Gastroesophageal sphincter (tissue), 4 donors: ENCODE measurements at regions not wholly inside any gene's neighbourhood (a gene's known extent, or its start where the extent isn't known, plus 50 kb on each side); places are given as distances from the start of the nearest gene placed in this dataset.

Source experiments
- ATAC-seq: fragments of 150-250 bp; one replicate; pipeline ENCODE4 v1.9.1; 2016; ENCODE audit warnings: mild to moderate bottlenecking, moderate library complexity
- H3K27ac ChIP-seq, 4 donors: fragments of 200-600 bp; sonication (generic) in 3 of 4; 1 replicate in 3 of 4; 2 replicates in 1 of 4; pipeline ENCODE4 v1.5.1; 2016 to 2019
- H3K27me3 ChIP-seq: fragments of 200-600 bp; sonication (generic); one replicate; pipeline ENCODE4 v1.5.1; 2019
- H3K36me3 ChIP-seq, 2 donors: fragments of 200-600 bp; sonication (generic); one replicate each; pipeline ENCODE4 v1.5.1; 2019; ENCODE audit warnings: control low read depth in 1 of 2
- H3K4me1 ChIP-seq, 3 donors: fragments of 200-600 bp; sonication (generic); 1 replicate in 2 of 3; 2 replicates in 1 of 3; pipeline ENCODE4 v1.5.1; 2016 to 2019; ENCODE audit warnings: control low read depth in 2 of 3
- H3K4me3 ChIP-seq, 2 donors: fragments of 200-600 bp; sonication (generic); one replicate each; pipeline ENCODE4 v1.5.1; 2019; ENCODE audit warnings: mild to moderate bottlenecking in 1 of 2, moderate library complexity in 1 of 2
- H3K9me3 ChIP-seq, 3 donors: fragments of 200-600 bp; sonication (generic); one replicate each; pipeline ENCODE4 v1.5.1; 2017 to 2019; ENCODE audit warnings: control low read depth in 2 of 3
- EP300 ChIP-seq: sonication (generic); formaldehyde crosslinking; IDR thresholded peaks from one replicate; pipeline ENCODE4 v1.6.1; 2017; ENCODE audit warnings: antibody characterized with exemption, mild to moderate bottlenecking
- POLR2A ChIP-seq, 2 donors: fragments of 450-650 bp; IDR thresholded peaks; one replicate each; pipeline ENCODE4 v1.6.1; 2017; ENCODE audit warnings: antibody characterized with exemption in 2 of 2, mild to moderate bottlenecking in 2 of 2, moderate library complexity in 1 of 2
- POLR2AphosphoS5 ChIP-seq: sonication (generic); formaldehyde crosslinking; IDR thresholded peaks from one replicate; pipeline ENCODE4 v1.6.1; 2017; ENCODE audit warnings: antibody characterized with exemption
- WGBS, 2 donors: methylation state at CpG; one replicate each; pipeline ENCODE4 v1.1.5; 2018; ENCODE audit warnings: low coverage in 1 of 2; 5-methylcytosine and 5-hydroxymethylcytosine counted together
- TF ChIP-seq, protein P1 (sequence below), 4 experiments: fragments of 200-600 bp in 2 of 4; fragments of 450-650 bp in 2 of 4; sonication (generic) in 1 of 4; IDR thresholded peaks; one replicate each; pipeline ENCODE4 v1.5.1; 2017 to 2019; ENCODE audit warnings: antibody characterized with exemption in 4 of 4, mild to moderate bottlenecking in 2 of 4, moderate library complexity in 2 of 4

GRCh38 chr16:49024016-49024415 lies 257.6 kb downstream of the CBLN1 start:
- Histone ChIP-seq H3K4me3 (no peak overlapping the region), H3K27me3 (peaks cover 39% of the 10 kb centered on the region), H3K4me1 (no peaks in the 10 kb centered on the region), H3K9me3 (no peaks in the 10 kb centered on the region), H3K27ac (no peak overlapping the region), H3K36me3 (no peaks in the 10 kb centered on the region)
- 87 to 92% methylated on average over 5 to 6 of the region's 7 CpGs for WGBS, 2 donors
- no peak for ATAC-seq
- TF ChIP-seq POLR2A (IDR thresholded peaks at IDR 0.05) = no peak
- TF ChIP-seq EP300 = no peak
- TF ChIP-seq, protein P1, sequence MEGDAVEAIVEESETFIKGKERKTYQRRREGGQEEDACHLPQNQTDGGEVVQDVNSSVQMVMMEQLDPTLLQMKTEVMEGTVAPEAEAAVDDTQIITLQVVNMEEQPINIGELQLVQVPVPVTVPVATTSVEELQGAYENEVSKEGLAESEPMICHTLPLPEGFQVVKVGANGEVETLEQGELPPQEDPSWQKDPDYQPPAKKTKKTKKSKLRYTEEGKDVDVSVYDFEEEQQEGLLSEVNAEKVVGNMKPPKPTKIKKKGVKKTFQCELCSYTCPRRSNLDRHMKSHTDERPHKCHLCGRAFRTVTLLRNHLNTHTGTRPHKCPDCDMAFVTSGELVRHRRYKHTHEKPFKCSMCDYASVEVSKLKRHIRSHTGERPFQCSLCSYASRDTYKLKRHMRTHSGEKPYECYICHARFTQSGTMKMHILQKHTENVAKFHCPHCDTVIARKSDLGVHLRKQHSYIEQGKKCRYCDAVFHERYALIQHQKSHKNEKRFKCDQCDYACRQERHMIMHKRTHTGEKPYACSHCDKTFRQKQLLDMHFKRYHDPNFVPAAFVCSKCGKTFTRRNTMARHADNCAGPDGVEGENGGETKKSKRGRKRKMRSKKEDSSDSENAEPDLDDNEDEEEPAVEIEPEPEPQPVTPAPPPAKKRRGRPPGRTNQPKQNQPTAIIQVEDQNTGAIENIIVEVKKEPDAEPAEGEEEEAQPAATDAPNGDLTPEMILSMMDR (IDR thresholded peaks at IDR 0.05) = no peak
- TF ChIP-seq POLR2AphosphoS5 = no peak

DNA sequence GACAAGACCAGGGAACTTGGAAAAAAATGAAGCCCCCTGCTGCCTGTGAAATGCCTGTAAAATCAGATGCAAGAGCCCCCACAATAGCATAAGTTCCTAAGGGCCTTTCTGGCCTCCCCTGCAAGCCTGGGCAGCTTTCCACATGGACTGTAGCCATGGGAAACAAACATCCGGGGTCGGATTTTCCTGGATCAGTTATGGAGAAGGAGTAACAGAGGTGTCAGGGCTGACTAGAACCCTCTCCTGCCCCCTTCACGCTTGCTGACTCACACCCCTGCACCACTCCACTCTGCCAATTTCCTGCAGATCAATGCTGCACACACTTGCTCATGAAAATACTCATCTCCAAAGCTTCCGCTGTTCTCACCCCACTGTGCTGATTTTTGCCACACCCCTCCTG lies 258.6 kb downstream of the CBLN1 start:
- Histone ChIP-seq H3K9me3 (no peaks in the 10 kb centered on the region), H3K36me3 (no peaks in the 10 kb centered on the region), H3K4me3 (no peak overlapping the region), H3K27ac (no peak overlapping the region), H3K4me1 (no peaks in the 10 kb centered on the region), H3K27me3 (peaks cover 39% of the 10 kb centered on the region)
- WGBS, 2 donors = 15 to 21% methylated on average over 2 to 4 of the region's 4 CpGs
- no peak for ATAC-seq
- TF ChIP-seq, protein P1 (IDR thresholded peaks at IDR 0.05) = no peak
- TF ChIP-seq EP300 = no peak
- TF ChIP-seq POLR2AphosphoS5 = no peak
- no peak for TF ChIP-seq POLR2A (IDR thresholded peaks at IDR 0.05)

- Histone ChIP-seq H3K27me3 (peaks cover 42% of the 10 kb centered on the region), H3K4me1 (no peaks in the 10 kb centered on the region), H3K9me3 (no peaks in the 10 kb centered on the region), H3K4me3 (no peak overlapping the region), H3K27ac (no peak overlapping the region), H3K36me3 (no peaks in the 10 kb centered on the region)
- no peak for TF ChIP-seq POLR2AphosphoS5
- no peak for TF ChIP-seq POLR2A (IDR thresholded peaks at IDR 0.05)
- TF ChIP-seq, protein P1 (IDR thresholded peaks at IDR 0.05) = no peak
- no peak for TF ChIP-seq EP300
- 33 to 58% methylated on average over 1 to 4 of the region's 12 CpGs for WGBS, 2 donors
- no peak for ATAC-seq
Measured at GRCh38 chr16:49022351-49022963, 259.2 kb downstream of the CBLN1 start.

DNA sequence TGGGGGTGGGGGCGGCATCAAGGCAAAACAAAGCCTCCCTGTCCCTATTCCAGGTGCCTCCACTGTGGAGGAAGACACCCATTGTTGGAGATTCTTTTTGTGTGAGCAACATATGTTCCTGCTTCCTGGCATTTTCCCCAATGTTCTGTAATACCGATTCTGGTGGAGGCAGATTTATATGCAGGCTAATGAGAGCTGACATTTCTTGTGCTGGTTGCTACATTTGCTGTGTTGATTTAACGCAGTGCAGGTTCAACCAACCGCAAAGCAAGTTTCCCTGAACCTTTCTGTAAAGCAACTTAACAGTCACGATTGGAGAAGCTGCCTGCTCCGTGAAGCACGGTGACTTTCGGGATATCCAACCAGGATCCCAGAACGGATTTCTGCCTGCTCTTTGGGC lies 260.5 kb downstream of the CBLN1 start:
- Histone ChIP-seq H3K4me1 (no peaks in the 10 kb centered on the region), H3K27me3 (peaks cover 42% of the 10 kb centered on the region), H3K36me3 (no peaks in the 10 kb centered on the region), H3K27ac (no peak overlapping the region), H3K9me3 (no peaks in the 10 kb centered on the region), H3K4me3 (no peak overlapping the region)
- no peak for ATAC-seq
- WGBS, 2 donors = 25 to 64% methylated on average over 5 to 6 of the region's 9 CpGs
- TF ChIP-seq, protein P1 (IDR thresholded peaks at IDR 0.05) = no peak
- no peak for TF ChIP-seq POLR2A (IDR thresholded peaks at IDR 0.05)

- H3K9me3 ChIP-seq = no peaks in the 10 kb centered on the region
- H3K36me3 ChIP-seq = no peaks in the 10 kb centered on the region
- H3K4me3 ChIP-seq = no peak overlapping the region
- WGBS, 2 donors = 45 to 56% methylated on average over 5 of the region's 5 CpGs
- no peak overlapping the region for H3K27ac ChIP-seq
- no peaks in the 10 kb centered on the region for H3K4me1 ChIP-seq
- TF ChIP-seq POLR2A (IDR thresholded peaks at IDR 0.05) (no peak), POLR2AphosphoS5 (no peak)
- peaks cover 42% of the 10 kb centered on the region for H3K27me3 ChIP-seq
- ATAC-seq = no peak
Measured at GRCh38 chr16:49020436-49020835, 261.2 kb downstream of the CBLN1 start.
